AG09319 (cell line): ENCODE measurements at regions not wholly inside any gene's neighbourhood (a gene's known extent, or its start where the extent isn't known, plus 50 kb on each side); places are given as distances from the start of the nearest gene placed in this dataset.

Experiments
- DNase-seq: peaks from one replicate; pipeline ENCODE4 v3.0.0-alpha.2; 2010; ENCODE audit warnings: low read depth; ENCODE audit errors: extremely low read depth
- CTCF ChIP-seq: IDR thresholded peaks from 2 replicates; pipeline ENCODE4 v1.5.1; 2011; ENCODE audit warnings: low read depth, mild to moderate bottlenecking, inconsistent platforms, low read length, moderate library complexity

DNA sequence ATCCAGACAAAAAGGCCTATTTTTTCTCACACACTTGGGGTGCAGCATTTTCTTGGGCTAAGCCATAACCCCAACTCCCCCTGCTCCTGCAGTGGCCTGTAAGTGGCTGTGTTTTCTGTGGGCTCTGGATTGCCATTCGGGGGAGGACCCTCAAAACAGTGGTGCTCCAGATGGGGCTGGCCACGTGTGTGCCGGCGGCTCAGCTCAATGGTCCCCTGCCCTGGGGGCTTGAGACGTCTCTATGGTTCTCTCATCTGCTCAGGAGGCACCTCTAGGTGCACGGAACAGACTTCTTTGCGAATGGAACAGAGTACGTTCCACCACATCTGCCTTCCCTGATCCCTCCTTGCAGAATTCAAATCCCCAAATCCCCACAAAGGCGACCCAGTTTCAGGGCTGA is 250.0 kb upstream of the SHH start:
- no peak for TF ChIP-seq CTCF
- DNase-seq = no peak

DNA sequence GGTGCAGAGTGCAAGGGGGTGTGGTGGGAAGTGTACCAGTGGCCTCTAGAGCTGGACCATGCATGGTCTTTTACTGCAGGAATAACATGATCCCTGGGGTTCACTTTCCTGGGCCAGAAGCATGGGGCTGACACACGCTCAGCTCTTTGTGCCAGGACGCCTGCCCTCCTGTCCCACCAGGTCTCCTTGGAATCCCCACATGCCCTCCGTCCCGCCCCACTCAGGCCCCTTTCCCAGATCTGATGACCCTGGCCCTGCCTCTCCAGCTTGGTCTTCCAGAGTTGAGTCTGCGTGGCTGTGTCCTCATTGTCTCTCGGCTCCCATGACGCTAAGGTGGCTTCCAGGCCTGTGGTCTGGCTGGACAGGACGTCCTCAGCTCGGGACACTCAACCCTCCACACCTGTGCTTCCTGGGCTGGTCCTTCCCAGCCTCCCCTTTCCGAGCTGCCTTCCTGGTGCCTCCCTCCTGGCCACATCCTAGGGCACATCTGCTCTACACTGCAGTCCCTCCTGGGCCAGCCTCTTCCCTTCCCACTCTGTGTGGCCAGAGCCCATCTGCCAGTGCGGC is 249.5 kb upstream of the SHH start:
- no peak for DNase-seq
- no peak for TF ChIP-seq CTCF

GRCh38 chr7:156060925-156061324 is 248.7 kb upstream of the SHH start:
- no peak for DNase-seq
- no peak for TF ChIP-seq CTCF

DNA sequence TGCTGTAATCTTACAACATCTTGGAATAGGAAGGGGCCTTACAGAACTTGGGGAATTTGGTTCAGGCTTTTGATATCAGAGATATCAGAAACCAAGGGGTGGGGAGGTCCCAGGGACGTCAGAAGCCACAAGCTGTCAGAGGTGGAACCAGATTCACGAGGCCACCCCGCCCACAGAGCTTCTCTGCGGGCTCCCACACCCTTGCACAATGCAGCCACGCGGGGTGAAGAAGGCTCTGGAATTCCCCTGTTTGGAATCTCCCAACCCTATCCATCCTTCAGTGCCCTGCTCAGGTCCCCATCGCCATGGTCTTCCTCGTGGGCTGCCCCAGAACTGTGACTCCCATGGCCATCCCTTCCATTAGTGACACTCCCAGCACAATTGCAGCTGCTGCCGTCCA is 247.1 kb upstream of the SHH start:
- DNase-seq = no peak
- no peak for TF ChIP-seq CTCF

DNA sequence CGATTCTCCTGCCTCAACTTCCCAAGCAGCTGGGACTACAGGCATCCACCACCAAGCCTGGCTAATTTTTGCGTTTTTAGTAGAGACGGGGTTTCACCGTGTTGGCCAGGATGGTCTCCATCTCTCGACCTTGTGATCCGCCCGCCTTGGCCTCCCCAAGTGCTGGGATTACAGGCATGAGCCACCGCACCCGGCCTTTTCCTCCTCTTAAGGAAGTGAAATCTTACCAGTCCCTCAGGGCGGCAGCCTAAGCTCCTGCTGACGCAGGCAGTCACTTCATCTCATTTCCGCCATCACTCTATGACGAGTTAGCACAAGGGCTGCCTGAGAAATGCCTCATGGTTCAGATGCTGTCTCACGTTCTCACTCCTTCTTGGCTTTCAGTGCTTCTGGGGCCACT is 246.0 kb upstream of the SHH start:
- no peak for DNase-seq

DNA sequence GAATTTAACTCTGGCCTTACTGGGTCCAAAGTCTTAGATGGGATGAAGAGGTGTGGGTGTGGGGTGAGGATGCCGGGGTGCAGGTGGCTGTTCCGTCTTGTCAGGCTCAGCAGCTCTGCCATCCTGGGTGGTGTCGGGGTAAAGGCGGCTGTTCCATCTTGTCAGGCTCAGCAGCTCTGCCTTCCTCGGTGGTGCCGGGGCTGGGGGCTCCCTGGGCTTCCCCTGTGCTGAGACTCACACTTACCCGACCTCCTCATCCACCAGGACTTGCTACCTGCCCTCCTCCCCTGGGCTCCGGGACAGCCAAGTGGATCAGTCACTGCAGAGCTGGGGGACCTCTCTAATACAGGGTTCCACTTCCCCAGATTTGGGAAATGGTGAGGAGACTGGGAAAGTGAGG is 244.3 kb upstream of the SHH start:
- no peak for TF ChIP-seq CTCF
- DNase-seq = no peak

More for the DNA sequence above, 246.0 kb upstream of the SHH start:
- TF ChIP-seq CTCF = no peak

GRCh38 chr7:156055206-156055822 is 243.1 kb upstream of the SHH start:
- DNase-seq = no peak

More at GRCh38 chr7:156055206-156055822, 243.1 kb upstream of the SHH start:
- TF ChIP-seq CTCF = no peak
